SK-N-SH treated with all-trans-retinoic acid at 6 μM for 48 hours (cell line): ENCODE measurements at regions not wholly inside any gene's neighbourhood (a gene's known extent, or its start where the extent isn't known, plus 50 kb on each side); places are given as distances from the start of the nearest gene placed in this dataset.

Experiments used
- ATAC-seq: fragments of 200-7000 bp; cut with Tn5 transposase; 3 replicates; pipeline ENCODE4 v1.9.1; 2020; ENCODE audit warnings: mild to moderate bottlenecking, moderate library complexity
- ARNTL ChIP-seq: fragments of 450-650 bp; formaldehyde crosslinking; IDR thresholded peaks from 2 replicates; pipeline ENCODE4 v1.5.0; 2020; ENCODE audit warnings: low read depth, mild to moderate bottlenecking, moderate library complexity, borderline replicate concordance
- BACH2 ChIP-seq: fragments of 250-450 bp; sonication (Bioruptor Pico); IDR thresholded peaks from 2 replicates; pipeline ENCODE4 v1.9.0; 2021; ENCODE audit warnings: mild to moderate bottlenecking, borderline replicate concordance
- CSDC2 ChIP-seq: fragments of 250-450 bp; sonication (Bioruptor Pico); IDR thresholded peaks from 2 replicates; pipeline ENCODE4 v1.5.0; 2020; ENCODE audit warnings: mild to moderate bottlenecking, moderate library complexity
- ESRRG ChIP-seq: fragments of 250-450 bp; sonication (Bioruptor Pico); IDR thresholded peaks from 2 replicates; pipeline ENCODE4 v1.6.1; 2021; ENCODE audit warnings: mild to moderate bottlenecking
- GLIS3 ChIP-seq: fragments of 250-450 bp; sonication (Bioruptor Pico); IDR thresholded peaks from 2 replicates; pipeline ENCODE4 v1.5.0; 2020; ENCODE audit warnings: mild to moderate bottlenecking, moderate library complexity
- ISL1 ChIP-seq: fragments of 250-450 bp; sonication (Bioruptor Pico); IDR thresholded peaks from 2 replicates; pipeline ENCODE4 v2.1.2; 2022; ENCODE audit warnings: mild to moderate bottlenecking, moderate library complexity
- OSR1 ChIP-seq: fragments of 250-450 bp; sonication (Bioruptor Pico); IDR thresholded peaks from 2 replicates; pipeline ENCODE4 v1.8.0; 2022; ENCODE audit warnings: moderate library complexity, mild to moderate bottlenecking, inconsistent platforms
- RARB ChIP-seq: fragments of 250-450 bp; sonication (Bioruptor Pico); IDR thresholded peaks from 2 replicates; pipeline ENCODE4 v1.8.0; 2021; ENCODE audit warnings: mild to moderate bottlenecking, moderate library complexity
- SNAI2 ChIP-seq: fragments of 250-450 bp; sonication (Bioruptor Pico); IDR thresholded peaks from 2 replicates; pipeline ENCODE4 v1.5.0; 2020; ENCODE audit warnings: mild to moderate bottlenecking, moderate library complexity
- TCF4 ChIP-seq: fragments of 250-450 bp; sonication (Bioruptor Pico); IDR thresholded peaks from 2 replicates; pipeline ENCODE4 v1.8.0; 2021; ENCODE audit warnings: mild to moderate bottlenecking, moderate library complexity, borderline replicate concordance
- TOX ChIP-seq: fragments of 250-450 bp; sonication (Bioruptor Pico); IDR thresholded peaks from 2 replicates; pipeline ENCODE4 v1.8.0; 2021; ENCODE audit warnings: mild to moderate bottlenecking, moderate library complexity, borderline replicate concordance
- ZC3H10 ChIP-seq: fragments of 250-450 bp; sonication (Bioruptor Pico); IDR thresholded peaks from 2 replicates; pipeline ENCODE4 v1.5.1; 2021; ENCODE audit warnings: mild to moderate bottlenecking, moderate library complexity
- ZFP3 ChIP-seq: fragments of 250-450 bp; sonication (Bioruptor Pico); IDR thresholded peaks from 2 replicates; pipeline ENCODE4 v1.5.0; 2020; ENCODE audit warnings: mild to moderate bottlenecking, moderate library complexity
- ZFP30 ChIP-seq: fragments of 450-650 bp; formaldehyde crosslinking; IDR thresholded peaks from 2 replicates; pipeline ENCODE4 v1.5.0; 2022; ENCODE audit warnings: mild to moderate bottlenecking, moderate library complexity
- ZNF565 ChIP-seq: fragments of 450-650 bp; formaldehyde crosslinking; conservative IDR thresholded peaks from 2 replicates; pipeline ENCODE4 v1.5.0; 2020; ENCODE audit warnings: low read depth, mild to moderate bottlenecking, moderate library complexity
- ZNF70 ChIP-seq: fragments of 450-650 bp; formaldehyde crosslinking; IDR thresholded peaks from 2 replicates; pipeline ENCODE4 v1.5.0; 2020; ENCODE audit warnings: mild to moderate bottlenecking, moderate library complexity
- ZNF8 ChIP-seq: fragments of 450-650 bp; formaldehyde crosslinking; IDR thresholded peaks from 2 replicates; pipeline ENCODE4 v1.5.0; 2020; ENCODE audit warnings: mild to moderate bottlenecking, moderate library complexity
- TF ChIP-seq, protein P1 (sequence below): fragments of 250-450 bp; sonication (Bioruptor Pico); IDR thresholded peaks from 2 replicates; pipeline ENCODE4 v1.5.1; 2021; ENCODE audit warnings: mild to moderate bottlenecking, moderate library complexity
- TF ChIP-seq, protein P2 (sequence below): fragments of 250-450 bp; sonication (Bioruptor Pico); IDR thresholded peaks from 2 replicates; pipeline ENCODE4 v1.5.0; 2020; ENCODE audit warnings: mild to moderate bottlenecking, moderate library complexity
- TF ChIP-seq, protein P3 (sequence below): fragments of 250-450 bp; sonication (Bioruptor Pico); IDR thresholded peaks from 2 replicates; pipeline ENCODE4 v1.5.1; 2020; ENCODE audit warnings: low read depth, mild to moderate bottlenecking, moderate library complexity

DNA sequence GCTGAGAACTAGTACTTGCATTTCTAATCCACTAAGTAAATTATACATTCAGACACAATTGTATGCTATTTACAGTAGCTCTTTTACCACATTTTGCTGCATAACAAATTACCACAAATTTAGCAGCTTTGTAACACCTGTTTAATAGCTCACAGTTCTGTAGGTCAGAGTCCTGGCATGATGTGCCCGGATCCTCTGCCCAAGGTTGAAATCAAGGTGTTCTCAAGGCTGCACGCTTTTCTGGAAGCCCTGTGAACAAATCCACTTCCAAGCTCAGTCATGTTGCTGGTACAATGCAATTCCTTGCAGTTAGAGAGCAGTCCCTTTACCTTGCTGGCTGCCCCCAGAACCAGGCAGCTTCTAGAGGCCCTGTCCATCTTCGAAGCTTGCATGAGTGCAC lies 716.0 kb downstream of the HACE1 start:
- ATAC-seq, result no peak
- TF ChIP-seq, protein P1, sequence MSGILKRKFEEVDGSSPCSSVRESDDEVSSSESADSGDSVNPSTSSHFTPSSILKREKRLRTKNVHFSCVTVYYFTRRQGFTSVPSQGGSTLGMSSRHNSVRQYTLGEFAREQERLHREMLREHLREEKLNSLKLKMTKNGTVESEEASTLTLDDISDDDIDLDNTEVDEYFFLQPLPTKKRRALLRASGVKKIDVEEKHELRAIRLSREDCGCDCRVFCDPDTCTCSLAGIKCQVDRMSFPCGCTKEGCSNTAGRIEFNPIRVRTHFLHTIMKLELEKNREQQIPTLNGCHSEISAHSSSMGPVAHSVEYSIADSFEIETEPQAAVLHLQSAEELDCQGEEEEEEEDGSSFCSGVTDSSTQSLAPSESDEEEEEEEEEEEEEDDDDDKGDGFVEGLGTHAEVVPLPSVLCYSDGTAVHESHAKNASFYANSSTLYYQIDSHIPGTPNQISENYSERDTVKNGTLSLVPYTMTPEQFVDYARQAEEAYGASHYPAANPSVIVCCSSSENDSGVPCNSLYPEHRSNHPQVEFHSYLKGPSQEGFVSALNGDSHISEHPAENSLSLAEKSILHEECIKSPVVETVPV (CRISPR knock-in tag), result no peak
- TF ChIP-seq ZNF565 (CRISPR knock-in tag) (no peak), TOX (no peak), CSDC2 (CRISPR knock-in tag) (no peak), ESRRG (no peak), SNAI2 (CRISPR knock-in tag) (no peak), ZC3H10 (CRISPR knock-in tag) (no peak)
- TF ChIP-seq, protein P2, sequence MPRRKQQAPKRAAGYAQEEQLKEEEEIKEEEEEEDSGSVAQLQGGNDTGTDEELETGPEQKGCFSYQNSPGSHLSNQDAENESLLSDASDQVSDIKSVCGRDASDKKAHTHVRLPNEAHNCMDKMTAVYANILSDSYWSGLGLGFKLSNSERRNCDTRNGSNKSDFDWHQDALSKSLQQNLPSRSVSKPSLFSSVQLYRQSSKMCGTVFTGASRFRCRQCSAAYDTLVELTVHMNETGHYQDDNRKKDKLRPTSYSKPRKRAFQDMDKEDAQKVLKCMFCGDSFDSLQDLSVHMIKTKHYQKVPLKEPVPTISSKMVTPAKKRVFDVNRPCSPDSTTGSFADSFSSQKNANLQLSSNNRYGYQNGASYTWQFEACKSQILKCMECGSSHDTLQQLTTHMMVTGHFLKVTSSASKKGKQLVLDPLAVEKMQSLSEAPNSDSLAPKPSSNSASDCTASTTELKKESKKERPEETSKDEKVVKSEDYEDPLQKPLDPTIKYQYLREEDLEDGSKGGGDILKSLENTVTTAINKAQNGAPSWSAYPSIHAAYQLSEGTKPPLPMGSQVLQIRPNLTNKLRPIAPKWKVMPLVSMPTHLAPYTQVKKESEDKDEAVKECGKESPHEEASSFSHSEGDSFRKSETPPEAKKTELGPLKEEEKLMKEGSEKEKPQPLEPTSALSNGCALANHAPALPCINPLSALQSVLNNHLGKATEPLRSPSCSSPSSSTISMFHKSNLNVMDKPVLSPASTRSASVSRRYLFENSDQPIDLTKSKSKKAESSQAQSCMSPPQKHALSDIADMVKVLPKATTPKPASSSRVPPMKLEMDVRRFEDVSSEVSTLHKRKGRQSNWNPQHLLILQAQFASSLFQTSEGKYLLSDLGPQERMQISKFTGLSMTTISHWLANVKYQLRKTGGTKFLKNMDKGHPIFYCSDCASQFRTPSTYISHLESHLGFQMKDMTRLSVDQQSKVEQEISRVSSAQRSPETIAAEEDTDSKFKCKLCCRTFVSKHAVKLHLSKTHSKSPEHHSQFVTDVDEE (CRISPR knock-in tag), result no peak
- TF ChIP-seq, protein P3, sequence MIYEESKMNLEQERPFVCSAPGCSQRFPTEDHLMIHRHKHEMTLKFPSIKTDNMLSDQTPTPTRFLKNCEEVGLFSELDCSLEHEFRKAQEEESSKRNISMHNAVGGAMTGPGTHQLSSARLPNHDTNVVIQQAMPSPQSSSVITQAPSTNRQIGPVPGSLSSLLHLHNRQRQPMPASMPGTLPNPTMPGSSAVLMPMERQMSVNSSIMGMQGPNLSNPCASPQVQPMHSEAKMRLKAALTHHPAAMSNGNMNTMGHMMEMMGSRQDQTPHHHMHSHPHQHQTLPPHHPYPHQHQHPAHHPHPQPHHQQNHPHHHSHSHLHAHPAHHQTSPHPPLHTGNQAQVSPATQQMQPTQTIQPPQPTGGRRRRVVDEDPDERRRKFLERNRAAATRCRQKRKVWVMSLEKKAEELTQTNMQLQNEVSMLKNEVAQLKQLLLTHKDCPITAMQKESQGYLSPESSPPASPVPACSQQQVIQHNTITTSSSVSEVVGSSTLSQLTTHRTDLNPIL (CRISPR knock-in tag), result no peak
- TF ChIP-seq, all 23 proteins: peak for 0

DNA sequence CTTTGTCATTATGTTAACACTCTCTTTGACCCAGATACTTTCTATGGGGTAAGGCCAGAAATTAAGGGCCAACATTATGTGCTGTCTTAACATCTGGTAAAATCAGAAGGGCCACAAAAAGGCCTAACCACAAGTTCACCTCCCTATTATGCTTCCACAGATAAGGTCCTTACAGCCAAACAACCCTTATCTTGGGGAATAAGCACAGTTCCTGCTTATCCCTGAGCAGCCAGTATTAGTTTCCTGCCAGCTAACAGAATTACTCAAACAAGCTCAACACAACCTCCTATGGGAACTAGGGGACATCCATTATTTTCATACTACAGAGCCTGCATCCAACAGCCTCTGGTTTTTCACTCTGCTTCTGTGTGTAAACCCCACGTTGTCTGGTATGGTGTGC lies 724.8 kb downstream of the HACE1 start:
- no peak for TF ChIP-seq ARNTL (CRISPR knock-in tag)
- TF ChIP-seq, protein P3 (CRISPR knock-in tag), result no peak
- ATAC-seq, result no peak

DNA sequence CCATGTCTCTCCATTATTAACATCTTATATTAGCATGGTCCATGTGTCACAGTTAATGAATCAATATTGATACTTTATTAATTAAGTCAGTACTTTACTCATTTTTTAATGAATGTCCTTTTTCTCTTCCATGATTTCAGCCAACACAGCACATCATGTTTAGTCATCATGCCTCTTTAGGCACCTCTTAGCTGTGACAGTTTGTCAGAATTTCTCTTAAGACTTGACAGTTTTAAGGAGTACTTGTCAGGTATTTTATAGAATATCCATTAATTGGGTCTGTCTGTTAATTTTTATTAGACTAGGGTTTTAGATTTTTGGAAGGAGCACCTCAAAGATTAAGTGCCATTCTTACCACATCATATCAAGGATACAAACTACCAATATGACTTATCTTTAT lies 729.4 kb downstream of the HACE1 start:
- ATAC-seq, result no peak
- TF ChIP-seq OSR1 (CRISPR knock-in tag), result no peak
- no peak for TF ChIP-seq GLIS3
- TF ChIP-seq, protein P2 (CRISPR knock-in tag), result no peak

DNA sequence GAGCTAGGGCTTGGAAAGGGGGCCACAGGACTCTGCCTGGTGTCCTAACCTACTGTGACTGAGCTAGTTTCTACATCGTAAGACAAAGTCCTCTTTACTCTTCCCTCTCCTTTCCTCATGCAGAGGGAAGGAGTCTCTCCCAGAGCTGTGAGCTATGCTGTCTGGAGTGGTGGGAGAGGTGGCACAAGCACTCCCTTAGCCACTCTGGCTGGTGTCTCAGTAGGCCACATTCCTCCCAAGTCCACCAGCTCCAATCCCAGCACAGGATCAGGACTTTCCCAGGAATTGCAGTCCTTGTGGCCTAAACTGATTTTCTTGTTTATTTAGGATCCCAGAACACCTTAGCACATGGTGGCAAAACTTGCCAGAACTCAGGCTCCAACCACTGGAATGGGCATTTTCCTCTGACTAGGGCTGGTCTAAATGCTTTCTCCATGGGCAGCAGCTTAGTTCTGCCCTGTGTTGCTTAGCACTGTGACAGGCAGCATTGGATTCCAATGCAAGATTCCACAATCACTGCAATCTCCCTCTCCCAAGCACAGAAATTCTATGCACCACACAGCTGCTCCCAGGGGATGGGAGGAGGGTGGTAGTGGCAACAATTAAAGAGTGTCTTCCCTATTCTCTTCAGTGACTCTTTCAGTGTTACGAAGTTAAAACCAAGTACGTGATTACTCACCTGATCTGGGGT lies 733.3 kb downstream of the HACE1 start:
- no peak for ATAC-seq
- TF ChIP-seq, protein P1 (CRISPR knock-in tag), result no peak
- TF ChIP-seq GLIS3 (no peak), ZNF565 (CRISPR knock-in tag) (no peak), ISL1 (CRISPR knock-in tag) (no peak), RARB (no peak), ZC3H10 (CRISPR knock-in tag) (no peak), ZNF70 (CRISPR knock-in tag) (no peak), TCF4 (CRISPR knock-in tag) (no peak), ESRRG (no peak), BACH2 (CRISPR knock-in tag) (no peak), ZFP3 (CRISPR knock-in tag) (no peak), ZFP30 (no peak), ZNF8 (CRISPR knock-in tag) (no peak), CSDC2 (CRISPR knock-in tag) (no peak)
- TF ChIP-seq, protein P2 (CRISPR knock-in tag), result no peak
